CD4-positive, alpha-beta memory T cell (primary cell): ENCODE measurements at regions not wholly inside any gene's neighbourhood (a gene's known extent, or its start where the extent isn't known, plus 50 kb on each side); places are given as distances from the start of the nearest gene placed in this dataset.

Experiments
- CTCF ChIA-PET: fragments of 350-600 bp; sonication (Branson Sonifier 250); formaldehyde crosslinking; loops from one replicate; lab custom pipeline; 2021; ENCODE audit warnings: inconsistent platforms; ENCODE audit not compliant: partially characterized antibody; lab: Charles Lee
- POLR2A ChIA-PET: fragments of 350-600 bp; sonication (Branson Sonifier 250); formaldehyde crosslinking; loops from one replicate; lab custom pipeline; 2021; ENCODE audit not compliant: partially characterized antibody; lab: Charles Lee
- DNase-seq, 5 donors: peaks; one replicate each; pipeline versions ENCODE4 v3.0.0 to v3.0.0-alpha.2; 2020 to 2022; ENCODE audit warnings: mixed read lengths in 1 of 5
- H3K27ac ChIP-seq: one replicate; pipeline ENCODE4 v1.7.0; 2013; ENCODE audit warnings: low read depth, low read length
- H3K27me3 ChIP-seq: 2 replicates; pipeline ENCODE4 v1.7.0; 2013; ENCODE audit warnings: mild to moderate bottlenecking, low read length, moderate library complexity; ENCODE audit not compliant: insufficient read depth
- H3K36me3 ChIP-seq: 2 replicates; pipeline ENCODE4 v1.7.0; 2013; ENCODE audit warnings: mild to moderate bottlenecking, low read length, moderate library complexity; ENCODE audit not compliant: insufficient read depth
- H3K4me1 ChIP-seq: 2 replicates; pipeline ENCODE4 v1.7.0; 2013; ENCODE audit warnings: mild to moderate bottlenecking, low read length, moderate library complexity; ENCODE audit not compliant: insufficient read depth
- H3K4me3 ChIP-seq, 2 donors: one replicate each; pipeline ENCODE4 v1.7.0; 2013; ENCODE audit warnings: low read length in 2 of 2, mild to moderate bottlenecking in 1 of 2
- H3K9me3 ChIP-seq, 2 donors: one replicate each; pipeline ENCODE4 v1.7.0; 2013; ENCODE audit warnings: low read length in 2 of 2, control low read depth in 1 of 2; ENCODE audit not compliant: control insufficient read depth in 1 of 2
- H3K27ac Mint-ChIP-seq, 7 donors: one replicate each; pipeline ENCODE4 v1.8.0; 2020 to 2021; ENCODE audit warnings: mixed read lengths in 7 of 7, mild to moderate bottlenecking in 6 of 7, inconsistent platforms in 3 of 7, moderate library complexity in 3 of 7
- H3K27me3 Mint-ChIP-seq, 2 donors: one replicate each; pipeline ENCODE4 v1.8.0; 2020 to 2021; ENCODE audit warnings: mixed read lengths in 2 of 2
- H3K36me3 Mint-ChIP-seq, 2 donors: one replicate each; pipeline ENCODE4 v1.8.0; 2020 to 2021; ENCODE audit warnings: mixed read lengths in 2 of 2, inconsistent platforms in 1 of 2, mild to moderate bottlenecking in 1 of 2
- H3K4me1 Mint-ChIP-seq, 4 donors: one replicate each; pipeline ENCODE4 v1.8.0; 2020 to 2021; ENCODE audit warnings: mixed read lengths in 4 of 4, mild to moderate bottlenecking in 1 of 4
- H3K4me3 Mint-ChIP-seq, 8 donors: one replicate each; pipeline ENCODE4 v1.8.0; 2020 to 2021; ENCODE audit warnings: mixed read lengths in 8 of 8, mild to moderate bottlenecking in 7 of 8, moderate library complexity in 6 of 8, inconsistent platforms in 3 of 8
- H3K9me3 Mint-ChIP-seq, 8 donors: one replicate each; pipeline ENCODE4 v1.8.0; 2020 to 2021; ENCODE audit warnings: mixed read lengths in 8 of 8, mild to moderate bottlenecking in 5 of 8, inconsistent platforms in 3 of 8, moderate library complexity in 1 of 8
- intact Hi-C: fragments of 100-400 bp; cut with micrococcal nuclease; formaldehyde crosslinking; loops from one replicate; pipeline ENCODE4 v1.15.1; 2023

DNA sequence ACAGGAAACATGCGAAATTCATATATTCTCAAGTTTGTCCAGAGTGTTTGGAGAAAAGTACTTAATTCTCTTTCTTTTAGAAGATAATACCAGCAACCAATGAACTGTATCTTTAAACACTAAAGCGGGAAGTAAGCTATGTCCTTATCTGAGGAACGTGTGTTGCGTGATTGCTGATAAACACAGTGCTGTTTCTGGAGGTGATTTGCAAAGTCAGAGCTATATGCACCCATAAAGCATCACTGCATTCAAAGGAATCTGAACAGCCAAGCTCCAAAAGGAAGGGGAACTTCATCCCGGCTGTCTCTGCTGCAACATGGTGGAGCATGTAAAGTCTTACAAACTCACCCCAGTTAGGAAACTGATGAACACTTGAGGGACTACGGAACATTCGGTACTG is 271.7 kb upstream of the FN1 start:
- H3K27ac ChIP-seq: no peak overlapping the region
- Mint-ChIP-seq H3K9me3 (peaks cover 0 to 4% (median 0%) of the 10 kb centered on the region in 8 donors), H3K36me3 (no peaks in the 10 kb centered on the region), H3K4me1 (peaks cover 0 to 2% (median 0%) of the 10 kb centered on the region in 4 donors), H3K27me3 (peaks cover 0 to 5% of the 10 kb centered on the region in 2 donors), H3K4me3 (no peak overlapping the region), H3K27ac (no peak overlapping the region)
- intact Hi-C loops: no loop called here
- ChIA-PET POLR2A (no interaction called here), CTCF (no interaction called here)
- no peaks in the 10 kb centered on the region for H3K27me3 ChIP-seq
- H3K4me3 ChIP-seq: no peak overlapping the region
- H3K4me1 ChIP-seq: no peaks in the 10 kb centered on the region
- H3K9me3 ChIP-seq: no peaks in the 10 kb centered on the region
- H3K36me3 ChIP-seq: no peaks in the 10 kb centered on the region
- DNase-seq: no peak

DNA sequence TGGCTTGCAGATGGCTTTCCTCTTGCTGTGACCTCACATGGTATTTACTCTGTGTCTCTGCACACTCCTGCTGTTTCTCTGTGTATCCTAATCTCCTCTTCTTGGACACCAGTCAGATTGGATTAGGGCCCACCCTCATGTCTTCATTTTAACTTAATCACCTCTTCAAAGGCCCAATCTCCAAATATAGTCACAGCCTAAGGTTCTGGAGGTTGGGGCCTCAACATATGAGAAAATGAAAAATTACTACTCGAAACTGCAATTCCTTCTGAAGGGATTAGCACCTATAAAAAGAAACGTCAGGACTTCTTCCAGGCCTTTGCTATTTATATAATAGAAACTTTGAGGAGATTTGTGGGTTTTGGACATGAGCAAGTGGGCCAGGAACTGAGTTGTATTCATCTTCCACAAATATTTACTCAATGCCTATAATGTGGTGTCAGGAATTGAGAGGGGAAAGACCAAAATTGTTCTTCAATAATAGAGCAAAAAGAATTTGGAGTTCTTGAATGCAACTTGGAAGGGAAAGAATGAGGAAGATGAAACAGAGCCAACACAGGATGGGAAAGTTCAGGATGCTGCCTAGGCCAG is 270.0 kb upstream of the FN1 start:
- Histone ChIP-seq H3K4me3 (no peak overlapping the region), H3K27me3 (no peaks in the 10 kb centered on the region), H3K4me1 (no peaks in the 10 kb centered on the region), H3K36me3 (no peaks in the 10 kb centered on the region), H3K27ac (no peak overlapping the region), H3K9me3 (no peaks in the 10 kb centered on the region)
- Mint-ChIP-seq H3K36me3 (no peaks in the 10 kb centered on the region), H3K27ac (no peak overlapping the region), H3K27me3 (no peaks in the 10 kb centered on the region), H3K4me3 (no peak overlapping the region), H3K4me1 (peaks cover 0 to 2% (median 0%) of the 10 kb centered on the region in 4 donors), H3K9me3 (peaks cover 0 to 4% (median 0%) of the 10 kb centered on the region in 8 donors)
- POLR2A ChIA-PET: no interaction called here
- intact Hi-C loops: no loop called here
- DNase-seq: no peak
- CTCF ChIA-PET: no interaction called here

DNA sequence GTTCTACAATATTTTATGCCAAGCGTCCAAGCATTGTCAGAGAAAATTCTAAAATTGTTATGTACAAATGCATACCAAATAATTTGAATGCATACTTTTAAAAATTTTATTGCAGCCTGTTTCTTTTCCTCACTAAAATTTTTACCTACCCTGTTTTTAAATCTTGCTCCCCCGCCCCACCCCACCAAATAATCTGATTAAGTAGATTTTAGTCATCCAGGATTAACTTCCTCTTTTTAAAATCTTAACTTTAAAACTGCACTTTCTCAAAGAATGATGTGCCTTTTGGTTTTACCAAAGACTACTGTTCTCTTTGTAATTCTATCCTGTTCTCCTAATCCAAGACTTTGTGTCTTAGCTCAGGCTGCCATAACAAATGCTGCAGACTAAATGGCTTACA is 269.4 kb upstream of the FN1 start:
- Mint-ChIP-seq H3K4me3 (no peak overlapping the region), H3K36me3 (no peaks in the 10 kb centered on the region), H3K4me1 (peaks cover 0 to 2% (median 0%) of the 10 kb centered on the region in 4 donors), H3K27me3 (no peaks in the 10 kb centered on the region), H3K27ac (no peak overlapping the region), H3K9me3 (peaks cover 0 to 4% (median 0%) of the 10 kb centered on the region in 8 donors)
- no peaks in the 10 kb centered on the region for H3K36me3 ChIP-seq
- H3K9me3 ChIP-seq: no peaks in the 10 kb centered on the region
- POLR2A ChIA-PET: no interaction called here
- DNase-seq: no peak
- no peak overlapping the region for H3K4me3 ChIP-seq
- H3K27ac ChIP-seq: no peak overlapping the region
- CTCF ChIA-PET: no interaction called here
- H3K4me1 ChIP-seq: no peaks in the 10 kb centered on the region
- intact Hi-C loops: no loop called here
- H3K27me3 ChIP-seq: no peaks in the 10 kb centered on the region

DNA sequence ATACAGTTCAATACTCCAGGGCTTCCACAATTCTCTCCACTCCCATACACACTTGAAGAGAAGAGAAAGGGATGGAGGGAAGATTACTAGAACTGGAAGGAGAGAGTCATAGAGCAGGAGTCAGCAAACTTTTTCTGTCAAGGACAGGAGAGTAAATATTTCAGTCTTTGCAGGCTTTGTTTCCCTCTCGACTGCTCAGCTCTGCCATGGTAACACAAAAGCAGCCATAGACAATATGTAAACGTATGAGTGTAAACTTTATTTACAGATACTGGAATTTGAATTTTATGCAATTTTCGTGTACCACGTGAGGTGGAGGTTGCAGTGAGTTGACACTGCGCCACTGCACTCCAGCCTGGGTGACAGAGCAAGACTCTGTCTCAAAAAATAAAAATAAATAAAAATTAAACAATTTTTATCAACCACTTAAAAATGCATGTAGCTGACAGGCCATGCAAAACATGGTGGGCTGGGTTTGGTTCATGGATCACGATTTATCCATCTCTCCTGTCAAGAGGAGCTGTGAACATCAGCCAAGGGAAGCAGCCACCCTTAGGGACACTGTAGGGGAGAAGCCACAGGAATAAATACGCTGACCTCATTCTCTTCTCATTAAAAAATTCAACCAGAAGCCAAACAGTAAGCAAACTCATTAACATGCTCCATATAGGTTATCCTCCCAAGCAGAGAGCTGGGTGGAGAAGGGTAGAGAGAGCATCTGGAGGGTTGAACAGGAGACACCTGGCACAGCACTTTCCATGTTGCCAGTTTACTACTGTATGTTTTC is 266.4 kb upstream of the FN1 start:
- CTCF ChIA-PET: interaction anchor here (1.5 kb wide), 1 partner anchor 10 kb away, joined by 4 read pairs; no protein-coding TSS in a partner anchor
- intact Hi-C loops: no loop called here
- no peak overlapping the region for H3K4me3 ChIP-seq
- no peak for DNase-seq
- peaks cover 0 to 2% (median 0%) of the 10 kb centered on the region in 4 donors for H3K4me1 Mint-ChIP-seq
- no peaks in the 10 kb centered on the region for H3K27me3 Mint-ChIP-seq
- no peaks in the 10 kb centered on the region for H3K36me3 ChIP-seq
- no peaks in the 10 kb centered on the region for H3K36me3 Mint-ChIP-seq
- POLR2A ChIA-PET: no interaction called here
- no peaks in the 10 kb centered on the region for H3K27me3 ChIP-seq
- H3K27ac ChIP-seq: no peak overlapping the region
- no peaks in the 10 kb centered on the region for H3K9me3 ChIP-seq
- no peak overlapping the region for H3K27ac Mint-ChIP-seq
- H3K4me3 Mint-ChIP-seq: no peak overlapping the region
- H3K4me1 ChIP-seq: no peaks in the 10 kb centered on the region
- peaks cover 0 to 6% (median under 1%) of the 10 kb centered on the region in 8 donors for H3K9me3 Mint-ChIP-seq

DNA sequence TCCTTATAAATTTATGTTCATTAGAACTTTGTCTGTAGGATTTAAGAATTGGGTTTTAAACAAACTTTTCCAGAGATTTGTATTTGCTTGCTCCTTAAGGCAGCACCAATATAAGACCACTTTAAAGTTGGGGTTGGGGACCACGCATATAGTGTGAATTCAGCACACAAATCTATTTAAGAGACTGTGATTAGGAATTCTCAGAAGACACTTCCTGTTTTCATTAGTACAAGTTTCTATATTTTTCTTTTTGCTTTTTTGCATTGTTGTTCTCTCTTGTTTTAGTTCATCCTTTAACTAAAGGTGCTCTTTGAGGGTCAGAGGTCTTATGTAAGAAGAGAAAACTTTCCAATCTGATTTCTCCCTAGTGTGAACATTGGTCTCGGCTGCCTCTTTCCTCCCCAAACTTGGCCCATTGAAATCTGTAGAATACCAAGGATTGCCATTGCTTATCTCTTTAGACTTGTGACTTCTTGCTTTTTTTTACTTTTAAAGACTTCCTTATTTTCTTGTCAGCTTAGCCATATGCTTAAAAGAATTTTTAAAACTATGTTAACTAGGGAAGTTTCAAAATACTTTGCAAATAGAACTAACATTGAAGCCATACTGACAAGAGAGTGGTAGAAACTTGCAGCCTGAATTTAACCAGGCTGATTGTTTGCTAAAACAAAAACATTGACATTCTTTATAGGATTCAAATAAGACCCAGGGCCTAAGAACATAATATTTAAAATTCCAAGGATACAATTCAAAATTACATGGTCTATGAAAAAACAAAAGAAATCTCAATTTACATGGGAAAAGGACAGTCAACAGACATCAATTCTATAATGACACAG is 264.1 kb upstream of the FN1 start:
- H3K36me3 Mint-ChIP-seq: no peaks in the 10 kb centered on the region
- ChIA-PET POLR2A (no interaction called here), CTCF (no interaction called here)
- H3K4me1 Mint-ChIP-seq: no peaks in the 10 kb centered on the region
- no peaks in the 10 kb centered on the region for H3K27me3 ChIP-seq
- no peaks in the 10 kb centered on the region for H3K27me3 Mint-ChIP-seq
- intact Hi-C loops: no loop called here
- H3K27ac Mint-ChIP-seq: no peak overlapping the region
- H3K36me3 ChIP-seq: no peaks in the 10 kb centered on the region
- H3K4me3 Mint-ChIP-seq: no peak overlapping the region
- no peaks in the 10 kb centered on the region for H3K9me3 ChIP-seq
- no peaks in the 10 kb centered on the region for H3K4me1 ChIP-seq
- no peak overlapping the region for H3K4me3 ChIP-seq
- H3K27ac ChIP-seq: no peak overlapping the region
- H3K9me3 Mint-ChIP-seq: peaks cover 0 to 10% (median under 1%) of the 10 kb centered on the region in 8 donors
- no peak for DNase-seq

DNA sequence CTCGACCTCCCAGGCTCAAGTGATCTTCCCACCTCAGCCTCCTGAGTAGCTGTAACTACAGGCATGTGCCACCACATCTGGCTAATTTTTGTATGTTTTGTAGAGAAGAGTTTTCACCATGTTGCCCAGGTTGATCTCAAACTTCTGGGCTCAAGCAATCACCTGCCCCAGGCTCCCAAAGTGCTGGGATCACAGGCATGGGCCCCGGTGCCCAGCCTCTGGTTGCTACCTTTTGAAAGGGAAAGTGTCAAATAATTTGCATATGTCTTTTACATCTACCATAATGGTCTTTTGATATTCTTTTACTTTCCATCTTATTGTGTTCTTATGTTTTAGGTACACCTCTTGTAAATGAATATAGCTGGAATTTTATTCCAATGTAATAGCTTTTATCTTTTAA is 263.1 kb upstream of the FN1 start:
- Mint-ChIP-seq H3K9me3 (peaks cover 0 to 10% (median under 1%) of the 10 kb centered on the region in 8 donors), H3K4me3 (no peak overlapping the region), H3K27me3 (no peaks in the 10 kb centered on the region), H3K36me3 (no peaks in the 10 kb centered on the region), H3K27ac (no peak overlapping the region), H3K4me1 (no peaks in the 10 kb centered on the region)
- Histone ChIP-seq H3K9me3 (no peaks in the 10 kb centered on the region), H3K27me3 (no peaks in the 10 kb centered on the region), H3K4me1 (no peaks in the 10 kb centered on the region), H3K27ac (no peak overlapping the region), H3K4me3 (no peak overlapping the region), H3K36me3 (no peaks in the 10 kb centered on the region)
- intact Hi-C loops: no loop called here
- no peak for DNase-seq
- ChIA-PET POLR2A (no interaction called here), CTCF (no interaction called here)

DNA sequence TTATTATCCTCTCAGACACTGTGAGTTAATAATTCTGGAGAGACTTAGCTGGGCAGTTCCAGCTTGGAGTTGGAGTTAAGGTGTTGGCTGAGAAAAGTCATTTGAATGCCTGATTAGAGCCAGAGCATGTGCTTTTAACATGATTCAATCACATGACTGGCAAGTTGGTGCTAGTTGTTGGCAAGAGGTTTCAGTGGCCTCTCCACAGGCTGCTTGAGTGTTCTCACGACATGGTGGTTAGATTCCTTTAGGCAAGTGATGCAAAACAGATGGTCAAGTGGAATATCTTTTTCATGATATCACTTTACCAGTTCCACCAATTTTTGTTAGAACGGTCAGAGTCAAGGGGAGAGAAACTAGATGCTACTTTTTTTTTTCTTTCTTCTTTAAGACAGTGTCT is 262.7 kb upstream of the FN1 start:
- CTCF ChIA-PET: no interaction called here
- H3K27ac Mint-ChIP-seq: no peak overlapping the region
- Histone ChIP-seq H3K27ac (no peak overlapping the region), H3K9me3 (no peaks in the 10 kb centered on the region), H3K4me1 (no peaks in the 10 kb centered on the region), H3K27me3 (no peaks in the 10 kb centered on the region), H3K4me3 (no peak overlapping the region), H3K36me3 (no peaks in the 10 kb centered on the region)
- H3K4me1 Mint-ChIP-seq: no peaks in the 10 kb centered on the region
- H3K36me3 Mint-ChIP-seq: no peaks in the 10 kb centered on the region
- intact Hi-C loops: no loop called here
- no peak for DNase-seq
- POLR2A ChIA-PET: no interaction called here
- H3K9me3 Mint-ChIP-seq: peaks cover 0 to 10% (median under 1%) of the 10 kb centered on the region in 8 donors
- H3K4me3 Mint-ChIP-seq: no peak overlapping the region
- H3K27me3 Mint-ChIP-seq: no peaks in the 10 kb centered on the region
